22Rv1 (cell line): ENCODE measurements at regions not wholly inside any gene's neighbourhood (a gene's known extent, or its start where the extent isn't known, plus 50 kb on each side); places are given as distances from the start of the nearest gene placed in this dataset.

Experiments
- H3K27ac ChIP-seq: fragments of 450-650 bp; 2 replicates; pipeline ENCODE4 v1.5.1; 2017
- ZFX ChIP-seq: fragments of 450-650 bp; IDR thresholded peaks from 2 replicates; pipeline ENCODE4 v1.6.1; 2017; ENCODE audit warnings: antibody characterized with exemption, borderline replicate concordance
- TF ChIP-seq, protein P1 (sequence below): fragments of 450-650 bp; IDR thresholded peaks from 2 replicates; pipeline ENCODE4 v1.5.1; 2017; ENCODE audit warnings: mild to moderate bottlenecking

DNA sequence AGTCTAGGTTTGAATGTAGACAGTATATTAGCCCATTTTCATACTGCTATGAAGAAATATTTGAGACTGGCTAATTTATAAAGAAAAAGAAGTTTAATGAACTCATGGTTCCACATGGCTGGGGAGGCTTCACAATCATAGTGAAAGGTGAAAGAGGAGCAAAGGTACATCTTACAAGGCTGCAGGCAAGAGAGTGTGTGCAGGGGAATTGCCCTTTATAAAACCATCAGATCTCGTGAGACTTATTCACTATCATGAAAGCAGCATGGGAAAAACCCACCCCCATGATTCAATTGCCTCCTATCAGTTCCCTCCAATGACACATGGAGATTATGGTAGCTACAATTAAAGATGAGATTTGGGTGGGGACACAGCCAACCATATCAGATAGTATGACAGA lies 440.1 kb upstream of the ARHGEF26 start:
- H3K27ac ChIP-seq, result no peak overlapping the region
- TF ChIP-seq ZFX, result no peak
- TF ChIP-seq, protein P1, sequence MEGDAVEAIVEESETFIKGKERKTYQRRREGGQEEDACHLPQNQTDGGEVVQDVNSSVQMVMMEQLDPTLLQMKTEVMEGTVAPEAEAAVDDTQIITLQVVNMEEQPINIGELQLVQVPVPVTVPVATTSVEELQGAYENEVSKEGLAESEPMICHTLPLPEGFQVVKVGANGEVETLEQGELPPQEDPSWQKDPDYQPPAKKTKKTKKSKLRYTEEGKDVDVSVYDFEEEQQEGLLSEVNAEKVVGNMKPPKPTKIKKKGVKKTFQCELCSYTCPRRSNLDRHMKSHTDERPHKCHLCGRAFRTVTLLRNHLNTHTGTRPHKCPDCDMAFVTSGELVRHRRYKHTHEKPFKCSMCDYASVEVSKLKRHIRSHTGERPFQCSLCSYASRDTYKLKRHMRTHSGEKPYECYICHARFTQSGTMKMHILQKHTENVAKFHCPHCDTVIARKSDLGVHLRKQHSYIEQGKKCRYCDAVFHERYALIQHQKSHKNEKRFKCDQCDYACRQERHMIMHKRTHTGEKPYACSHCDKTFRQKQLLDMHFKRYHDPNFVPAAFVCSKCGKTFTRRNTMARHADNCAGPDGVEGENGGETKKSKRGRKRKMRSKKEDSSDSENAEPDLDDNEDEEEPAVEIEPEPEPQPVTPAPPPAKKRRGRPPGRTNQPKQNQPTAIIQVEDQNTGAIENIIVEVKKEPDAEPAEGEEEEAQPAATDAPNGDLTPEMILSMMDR, result no peak

DNA sequence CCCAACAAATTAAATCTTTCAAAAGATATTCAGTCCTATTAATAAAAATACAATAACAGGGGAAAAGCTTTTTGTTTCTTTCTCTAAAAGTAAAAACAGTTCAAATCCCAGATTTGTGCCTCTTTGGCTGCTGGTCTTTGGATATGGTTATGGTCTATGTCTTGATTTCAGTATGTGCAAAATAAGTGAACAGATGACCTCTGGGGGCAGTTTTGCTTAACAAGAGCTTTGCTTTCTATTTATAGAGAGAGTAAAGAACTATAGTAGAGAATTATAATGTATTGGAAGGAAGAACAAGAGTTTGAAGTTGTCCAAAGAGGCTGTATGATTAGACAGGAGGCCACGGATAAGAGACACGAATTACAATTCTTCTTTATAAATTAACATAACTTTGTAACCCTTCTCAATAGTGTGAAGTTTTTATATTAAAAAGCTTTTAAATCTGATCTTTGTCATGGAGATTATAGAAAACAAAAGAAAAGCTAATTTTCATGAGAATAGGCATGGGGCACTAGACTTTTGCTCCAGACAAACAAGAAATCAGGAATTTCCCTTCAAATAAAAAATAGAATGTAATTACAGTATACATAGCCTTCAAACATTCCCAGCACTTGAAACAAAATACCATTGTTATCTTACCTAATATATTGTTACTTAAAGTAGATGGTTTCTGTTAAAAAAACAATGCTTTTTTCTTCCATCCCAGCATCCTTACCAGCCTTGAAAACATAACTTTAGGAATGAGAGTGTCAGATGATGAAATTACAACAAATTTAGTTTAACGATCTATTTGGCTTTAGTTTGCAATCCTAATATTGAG lies 432.7 kb upstream of the ARHGEF26 start:
- no peak for TF ChIP-seq ZFX
- H3K27ac ChIP-seq, result no peak overlapping the region

DNA sequence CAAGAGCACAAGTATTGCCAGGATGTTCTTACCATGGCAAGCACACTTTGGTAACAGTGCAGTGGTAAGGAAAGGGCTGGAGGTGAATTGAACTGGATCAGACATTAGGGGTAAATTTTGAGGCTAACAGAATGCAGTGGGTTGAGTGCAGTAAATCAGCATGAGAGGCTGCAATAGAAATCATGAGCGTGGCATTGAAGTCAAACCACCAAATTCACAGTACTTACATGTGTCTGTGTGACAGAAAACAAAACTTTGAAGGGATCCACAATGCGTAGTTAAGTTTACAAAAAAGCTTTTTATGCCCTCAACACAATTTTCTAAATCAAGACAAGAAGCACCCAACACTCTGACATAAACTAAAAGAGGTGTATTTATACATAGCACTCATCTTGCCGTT lies 428.0 kb upstream of the ARHGEF26 start:
- no peak overlapping the region for H3K27ac ChIP-seq
- TF ChIP-seq, protein P1, result no peak
- no peak for TF ChIP-seq ZFX

DNA sequence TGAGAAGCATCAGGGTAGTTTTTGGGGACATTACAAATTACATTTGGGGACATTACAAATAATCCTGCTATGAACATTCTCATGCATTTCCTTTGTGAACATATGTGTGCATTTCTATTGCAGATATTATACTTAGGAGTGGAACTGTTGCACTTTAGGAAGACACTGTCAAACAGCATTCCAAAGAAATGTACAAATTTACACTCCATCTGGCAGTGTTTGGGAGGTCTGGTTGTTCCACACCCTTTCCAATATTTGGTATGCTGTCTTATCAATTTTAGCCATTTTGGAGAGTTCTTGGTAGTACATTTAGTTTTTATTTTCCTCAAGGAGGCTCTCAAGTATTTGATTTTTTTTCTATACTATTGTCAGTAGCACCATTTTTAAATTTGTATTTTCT lies 419.1 kb upstream of the ARHGEF26 start:
- TF ChIP-seq ZFX, result no peak
- no peak overlapping the region for H3K27ac ChIP-seq

DNA sequence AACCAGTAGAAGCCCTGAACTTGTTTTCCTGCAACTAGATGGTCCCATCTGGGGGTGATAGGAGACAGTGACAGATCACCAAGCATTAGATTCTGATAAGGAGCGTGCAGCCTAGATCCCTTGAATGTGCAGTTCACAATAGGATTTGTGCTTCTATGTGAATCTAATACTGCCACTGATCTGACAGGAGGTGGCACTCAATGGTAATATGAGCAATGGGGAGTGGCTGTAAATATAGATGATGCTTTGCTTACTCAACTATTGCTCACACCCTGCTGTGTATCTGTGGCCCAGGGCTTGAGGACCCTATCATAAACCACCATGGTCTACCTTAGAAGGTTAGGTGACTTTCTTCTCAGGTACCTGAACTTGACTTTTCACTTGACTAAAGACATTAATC lies 417.1 kb upstream of the ARHGEF26 start:
- TF ChIP-seq ZFX, result no peak
- TF ChIP-seq, protein P1, result peak; percentile 15; the same call in 1 of the 2 replicates

DNA sequence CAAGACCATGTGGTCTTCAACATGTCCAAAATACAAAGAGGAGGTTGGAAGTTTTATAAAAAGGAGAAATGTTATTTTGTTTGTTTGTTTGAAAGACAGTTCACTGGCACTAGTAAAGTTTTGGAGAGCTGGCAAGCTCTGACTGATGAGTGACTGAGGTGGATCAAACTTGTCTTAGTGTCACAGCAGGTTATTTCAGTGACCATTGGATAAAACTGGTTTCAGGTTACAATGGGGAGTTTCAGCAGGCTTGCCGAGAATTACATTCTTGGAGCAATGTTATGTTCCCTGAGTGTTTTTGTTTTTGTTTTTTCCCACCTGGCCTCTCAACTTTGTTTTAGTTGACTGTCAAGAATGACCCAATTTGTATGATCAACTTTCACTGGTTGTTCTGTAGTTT lies 414.5 kb upstream of the ARHGEF26 start:
- H3K27ac ChIP-seq, result no peak overlapping the region
- TF ChIP-seq, protein P1, result no peak
- no peak for TF ChIP-seq ZFX

More for the DNA sequence above, 417.1 kb upstream of the ARHGEF26 start:
- no peak overlapping the region for H3K27ac ChIP-seq

DNA sequence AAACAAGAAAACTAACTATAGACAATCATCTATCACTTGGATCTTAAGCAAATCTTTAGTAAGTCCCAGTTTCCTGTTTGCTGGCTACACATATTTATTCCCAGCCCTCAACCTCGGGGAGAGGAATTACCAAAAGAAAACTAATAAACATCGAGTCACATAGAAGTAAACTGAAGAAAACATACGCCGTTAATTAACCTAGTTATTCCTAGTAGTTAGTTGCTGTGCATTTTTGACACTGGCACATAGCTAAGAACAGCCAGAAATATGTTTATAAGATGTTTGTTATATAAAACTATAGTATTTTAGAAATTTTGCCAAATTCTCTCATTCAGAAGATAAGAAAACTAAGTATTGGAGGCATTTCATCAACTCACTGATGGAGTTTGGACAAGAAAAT lies 407.2 kb upstream of the ARHGEF26 start:
- H3K27ac ChIP-seq, result no peak overlapping the region
- TF ChIP-seq ZFX, result no peak
- TF ChIP-seq, protein P1, result no peak

DNA sequence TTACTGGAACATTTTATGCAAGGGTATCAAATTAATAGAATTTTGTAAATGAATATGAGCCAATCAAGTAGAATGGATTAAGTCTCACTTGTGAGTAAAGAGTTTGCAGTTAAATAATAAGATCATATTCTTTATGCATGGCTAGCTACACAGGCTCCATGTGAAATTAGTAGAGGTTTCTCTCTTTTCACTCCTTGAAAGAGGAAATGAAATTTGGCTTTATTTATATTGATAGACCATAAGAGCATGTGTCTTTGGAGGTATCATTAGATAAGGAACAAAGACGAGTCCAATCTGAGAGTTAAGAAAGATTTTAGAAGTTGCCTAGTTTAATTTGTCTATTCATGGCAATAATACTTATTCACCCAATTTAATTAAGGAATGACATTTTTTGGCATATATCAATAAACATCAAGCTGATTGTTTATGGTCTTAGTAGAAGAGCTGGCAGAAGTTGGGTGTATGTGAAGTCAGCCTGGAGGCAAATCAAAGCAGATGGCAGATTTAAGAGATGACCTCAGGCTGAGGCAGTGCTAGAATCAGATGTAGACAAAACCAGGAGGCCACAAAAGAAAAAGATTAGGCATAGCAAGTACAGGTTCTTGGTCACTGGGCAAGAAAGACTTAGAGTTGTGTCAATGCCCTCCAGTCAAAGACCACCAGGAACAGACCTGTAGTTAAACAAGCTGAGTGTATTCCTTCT lies 406.5 kb upstream of the ARHGEF26 start:
- no peak overlapping the region for H3K27ac ChIP-seq
- TF ChIP-seq, protein P1, result no peak
- TF ChIP-seq ZFX, result no peak
